ENCODE measurements at regions not wholly inside any gene's neighbourhood (a gene's known extent, or its start where the extent isn't known, plus 50 kb on each side); places are given as distances from the start of the nearest gene placed in this dataset.

DNA sequence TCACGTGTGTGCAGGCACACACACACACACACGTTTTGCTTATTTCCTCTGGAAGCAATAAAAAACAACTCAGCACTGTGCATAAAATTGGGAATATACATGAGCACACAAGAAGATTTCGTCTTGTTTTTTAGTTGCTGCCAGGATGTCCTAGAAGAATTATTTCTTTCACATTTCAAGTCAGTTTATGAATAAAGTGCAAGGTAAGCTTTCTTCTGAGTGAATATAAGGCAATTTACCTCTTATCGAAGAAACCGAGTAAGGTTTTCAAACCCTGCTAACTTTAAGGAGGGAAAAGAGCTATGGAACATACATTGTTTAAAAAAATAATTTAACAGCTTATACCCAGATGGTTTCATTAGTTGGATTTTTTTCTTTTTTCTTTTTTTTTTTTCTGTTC is 855.4 kb upstream of the NR2F2 start:
- no peak for DNase-seq

DNA sequence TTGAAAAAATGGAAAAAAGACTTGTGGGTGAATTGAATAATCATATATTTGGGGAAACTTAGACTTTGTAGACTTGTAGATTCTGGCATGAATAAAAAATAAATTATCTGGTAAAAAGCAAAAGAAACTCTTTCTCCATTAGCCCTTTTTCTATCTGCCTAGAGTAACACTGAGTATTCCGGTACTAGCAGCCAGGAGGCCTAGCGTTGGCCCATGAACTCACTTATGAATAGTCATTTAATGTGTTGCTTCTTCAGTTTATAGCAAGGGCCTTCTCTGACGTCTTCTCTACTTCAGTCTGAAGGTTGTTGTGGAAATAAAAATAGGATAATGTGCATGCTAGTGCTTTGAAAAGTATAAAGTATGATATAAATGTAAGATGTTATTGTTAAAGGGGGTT is 851.2 kb upstream of the NR2F2 start:
- no peak for DNase-seq

DNA sequence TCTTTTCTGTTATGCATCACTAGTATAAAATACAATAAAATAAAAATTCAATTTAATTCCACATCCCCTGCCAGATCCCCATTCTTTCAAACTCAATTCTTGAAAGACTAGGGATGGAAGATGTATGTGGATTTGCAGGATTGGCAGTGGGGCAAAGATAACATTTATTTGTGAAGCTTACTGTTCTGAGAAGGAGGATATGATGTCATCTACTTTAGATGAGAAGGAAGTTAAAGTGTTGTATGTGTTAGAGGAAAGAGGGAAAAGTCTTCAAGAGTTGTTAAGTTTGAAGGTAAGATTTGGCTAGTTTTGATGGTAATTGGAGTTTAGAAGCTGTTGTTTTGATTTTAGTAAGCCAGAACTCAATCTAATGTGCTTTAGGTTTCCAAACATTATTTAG is 845.1 kb upstream of the NR2F2 start:
- no peak for DNase-seq

DNA sequence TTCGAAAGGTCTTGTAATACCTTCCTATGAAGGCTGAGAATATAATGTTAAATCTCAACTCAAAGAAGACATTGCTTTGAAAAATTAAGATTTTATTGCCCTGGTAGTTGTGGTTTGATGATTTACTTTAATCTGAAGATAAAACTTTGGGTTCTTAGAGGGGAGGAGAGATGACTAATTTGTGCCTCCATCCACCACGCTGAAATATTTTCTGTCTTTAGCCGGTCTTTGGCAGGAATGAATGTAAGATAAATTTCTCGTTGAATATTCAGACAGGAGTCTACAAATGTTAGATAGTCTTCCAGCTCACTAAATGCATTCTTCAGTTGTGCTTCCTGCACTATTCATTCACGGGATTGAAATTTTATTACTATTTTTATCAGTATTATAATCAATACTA is 844.3 kb upstream of the NR2F2 start:
- no peak for DNase-seq

DNA sequence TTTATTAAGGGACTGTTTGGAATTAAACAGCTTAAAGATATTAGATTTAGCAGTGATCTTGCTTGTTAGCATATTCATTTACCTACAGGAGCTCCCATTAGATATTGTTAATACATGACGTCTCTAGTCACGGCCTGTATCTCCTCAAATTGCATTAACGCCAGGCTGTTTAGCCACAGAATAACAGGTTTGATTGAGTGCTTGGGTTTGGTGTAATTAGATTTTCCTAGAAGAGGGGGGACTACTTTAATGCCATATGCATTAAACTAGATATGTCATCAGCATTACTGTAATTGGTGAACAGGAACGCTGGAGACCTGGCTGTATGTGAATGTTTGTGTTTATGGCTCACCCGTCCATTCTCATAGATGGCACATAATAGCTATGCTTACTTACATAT is 841.4 kb upstream of the NR2F2 start:
- no peak for DNase-seq

DNA sequence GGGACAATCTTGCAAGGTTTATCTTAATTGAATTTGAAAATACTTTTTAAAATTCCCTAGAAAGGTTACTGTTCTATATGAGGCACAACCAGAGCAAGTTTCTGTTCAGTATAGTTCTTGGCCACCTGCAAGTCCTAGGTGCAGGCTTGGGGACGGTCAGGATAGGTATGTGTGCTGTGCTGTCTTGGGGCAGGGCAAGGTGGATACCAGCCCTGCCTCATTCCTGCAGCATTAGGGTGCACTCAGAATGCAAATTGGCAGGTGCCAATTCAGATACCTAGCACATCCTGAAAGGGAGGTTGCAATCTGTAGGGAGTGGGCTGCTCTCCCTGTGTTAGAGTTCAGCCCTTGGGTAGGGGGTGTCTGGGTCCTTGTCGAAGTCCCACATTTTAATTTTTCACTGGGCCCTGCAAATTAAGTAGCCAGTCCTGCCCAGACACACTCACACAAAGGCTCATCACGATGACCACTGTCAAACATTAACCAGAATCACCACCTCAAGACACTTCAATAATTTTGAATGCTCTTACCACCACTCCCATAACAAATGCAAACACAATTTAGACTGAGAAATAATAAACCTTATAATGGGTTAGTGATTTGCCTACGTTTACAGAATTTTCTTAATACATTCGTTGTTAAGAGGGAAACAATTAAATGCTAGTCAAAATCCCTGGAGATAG is 838.0 kb upstream of the NR2F2 start:
- DNase-seq, result no peak

DNA sequence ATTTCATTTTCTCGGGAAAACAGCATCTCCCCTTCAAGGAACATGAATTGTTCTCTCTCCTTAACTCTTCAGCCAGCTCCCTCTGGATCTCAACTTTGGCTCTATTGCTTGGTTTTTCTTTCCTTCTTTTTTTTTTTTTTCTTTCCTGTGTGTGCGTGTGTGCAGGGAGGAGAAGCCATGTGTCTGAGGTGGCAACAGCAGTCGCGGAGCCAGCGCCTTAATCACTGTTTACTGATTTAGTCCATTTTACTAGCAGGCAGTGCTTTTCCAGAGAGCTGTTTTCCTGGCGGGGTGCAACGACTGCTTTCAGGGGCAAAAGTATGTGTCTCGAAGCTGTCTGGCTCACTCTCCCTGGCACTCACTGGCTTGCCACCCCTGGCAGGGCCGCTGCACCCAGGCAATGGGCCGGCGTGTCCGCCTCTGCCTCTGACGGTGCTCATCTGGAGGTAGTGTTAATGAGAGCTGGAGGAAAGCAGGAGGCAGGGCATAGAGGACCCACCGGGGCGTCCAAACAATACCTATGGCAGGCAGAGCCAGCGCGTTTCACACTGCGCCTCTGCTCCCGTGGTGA is 835.4 kb upstream of the NR2F2 start:
- DNase-seq, result no peak

DNA sequence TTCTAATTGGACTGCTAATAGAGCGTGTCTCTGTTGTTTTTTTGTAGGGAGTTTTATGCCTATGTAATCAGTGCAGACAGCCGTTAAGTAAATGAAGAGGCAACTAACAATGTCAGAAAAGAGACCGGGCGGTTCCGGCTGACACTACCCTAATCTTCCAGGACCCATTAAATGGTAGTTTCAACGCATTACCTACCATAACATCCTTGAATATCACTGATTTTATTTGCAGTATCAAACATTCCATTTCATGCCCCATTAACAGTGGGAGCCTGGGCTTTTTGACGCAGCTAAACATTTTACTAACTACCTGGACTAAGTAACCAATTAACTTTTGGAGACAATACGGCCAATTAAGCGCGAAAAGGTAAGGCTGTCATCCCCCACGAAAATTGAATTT is 832.9 kb upstream of the NR2F2 start:
- no peak for DNase-seq

DNA sequence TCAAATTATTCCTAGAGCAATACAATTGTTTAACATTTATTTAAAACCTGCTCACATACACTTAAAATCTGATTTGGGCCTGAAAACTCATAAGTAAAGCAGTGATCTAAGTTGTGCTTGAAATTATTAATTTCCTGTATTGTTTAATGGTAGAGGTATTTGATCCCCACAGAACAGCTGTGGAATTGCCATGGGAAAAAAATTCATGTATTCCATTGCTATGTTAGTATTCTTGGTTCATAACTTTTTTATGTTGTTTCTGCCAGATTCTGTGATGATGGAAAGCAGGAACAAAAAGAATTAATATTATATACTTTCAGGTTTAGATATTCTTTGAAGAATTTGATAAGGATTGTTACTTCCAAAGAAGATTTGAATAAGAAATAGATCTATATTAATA is 831.5 kb upstream of the NR2F2 start:
- no peak for DNase-seq

DNA sequence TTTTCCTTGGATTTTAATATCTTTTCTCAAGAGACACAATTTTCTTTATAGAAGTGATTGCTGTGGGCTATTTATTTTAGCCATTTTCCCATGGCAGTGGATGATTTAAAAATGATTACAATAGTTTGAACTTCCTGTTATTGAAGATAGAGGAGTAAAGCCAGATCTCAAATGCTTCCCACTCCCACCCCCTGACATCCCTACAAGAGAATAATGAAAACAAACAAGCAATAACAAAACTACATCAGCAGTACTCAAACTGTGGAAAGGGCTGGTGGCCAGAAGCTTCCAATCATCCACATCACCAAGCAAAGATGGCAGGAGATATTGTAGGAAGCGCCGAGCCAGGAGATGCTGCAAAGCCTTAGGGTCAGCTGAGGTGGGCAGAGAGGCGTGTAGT is 831.1 kb upstream of the NR2F2 start:
- DNase-seq, result no peak

DNA sequence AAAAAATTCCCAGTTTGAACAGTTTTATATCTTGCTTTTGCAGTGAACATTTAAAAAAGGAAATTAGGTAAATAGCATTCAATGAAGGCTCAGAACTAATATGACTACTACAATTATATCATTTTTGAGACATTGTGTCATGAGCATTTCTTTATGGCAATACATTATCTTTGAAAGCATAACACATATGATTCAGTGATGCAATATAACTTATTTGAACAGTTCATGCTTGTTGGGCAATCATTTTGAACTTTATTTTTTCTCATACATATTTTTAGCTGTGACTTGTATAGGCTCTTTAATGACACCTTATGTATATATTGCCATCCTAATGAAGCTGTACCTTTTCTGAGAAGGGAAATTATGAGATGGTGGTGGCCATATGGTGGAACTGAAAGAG is 828.6 kb upstream of the NR2F2 start:
- DNase-seq, result no peak

DNA sequence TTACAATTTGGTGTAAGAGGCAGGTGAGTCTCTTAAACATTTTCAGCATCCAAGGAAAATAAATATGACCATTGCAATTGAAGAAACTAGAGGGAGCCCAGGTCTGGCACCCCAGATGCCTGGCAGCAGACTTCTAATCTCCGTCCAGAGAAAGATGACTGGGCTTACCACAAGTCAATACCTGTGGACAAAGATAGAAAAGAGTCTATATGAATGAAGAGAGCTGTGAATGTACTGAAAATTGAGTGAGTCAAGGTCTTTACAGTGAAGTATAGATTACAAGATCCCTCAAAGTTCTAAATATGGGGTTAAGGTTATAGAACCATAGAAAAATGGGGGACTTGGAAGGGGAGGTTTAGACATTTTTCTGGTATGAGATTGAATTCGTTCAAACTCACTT is 827.4 kb upstream of the NR2F2 start:
- DNase-seq, result no peak

DNA sequence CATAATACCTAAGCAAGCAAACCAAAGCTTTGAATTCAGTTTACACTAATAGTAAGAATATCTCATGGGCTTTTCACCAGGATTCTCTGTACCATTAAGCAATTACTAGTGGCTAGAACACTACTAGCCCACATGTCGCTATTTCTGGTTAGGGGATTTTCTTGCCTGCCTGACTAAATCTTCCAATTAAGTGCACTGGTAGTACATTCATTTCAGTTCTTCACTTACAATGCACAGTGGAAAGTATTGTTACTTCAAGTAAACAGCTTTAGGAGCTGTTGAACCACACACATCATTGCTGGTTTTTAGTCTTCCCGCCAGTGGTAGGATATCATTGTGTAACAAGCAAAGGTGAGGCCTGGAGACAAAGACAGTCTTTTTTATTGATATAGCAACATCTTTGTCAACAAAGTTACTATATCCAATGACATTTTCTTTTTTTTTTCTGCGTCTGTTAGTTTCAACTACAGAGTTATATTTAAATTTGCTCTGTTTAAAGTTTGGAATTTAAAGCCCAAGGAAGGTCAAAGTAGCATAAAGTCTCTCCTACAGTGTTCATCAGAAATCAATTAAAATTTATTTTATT is 826.8 kb upstream of the NR2F2 start:
- DNase-seq, result no peak

DNA sequence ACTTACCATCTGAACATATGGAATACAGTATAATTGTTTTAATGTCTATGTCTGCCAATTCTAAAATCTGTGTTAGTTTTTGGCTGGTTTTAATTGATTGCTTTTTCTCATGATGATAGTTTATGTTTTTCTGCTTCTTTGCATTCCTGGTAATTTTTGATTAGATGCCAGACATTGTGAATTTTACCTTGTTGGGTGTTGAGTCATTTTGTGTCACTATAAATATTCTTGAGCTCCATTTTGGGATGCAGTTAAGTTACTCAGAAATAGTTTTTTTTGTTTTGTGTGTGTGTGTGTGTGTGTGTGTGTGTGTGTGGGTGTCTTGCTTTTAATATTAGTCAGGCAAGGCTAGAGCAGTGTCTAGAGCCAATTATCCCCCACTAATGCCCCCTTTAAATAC is 818.8 kb upstream of the NR2F2 start:
- no peak for DNase-seq

DNA sequence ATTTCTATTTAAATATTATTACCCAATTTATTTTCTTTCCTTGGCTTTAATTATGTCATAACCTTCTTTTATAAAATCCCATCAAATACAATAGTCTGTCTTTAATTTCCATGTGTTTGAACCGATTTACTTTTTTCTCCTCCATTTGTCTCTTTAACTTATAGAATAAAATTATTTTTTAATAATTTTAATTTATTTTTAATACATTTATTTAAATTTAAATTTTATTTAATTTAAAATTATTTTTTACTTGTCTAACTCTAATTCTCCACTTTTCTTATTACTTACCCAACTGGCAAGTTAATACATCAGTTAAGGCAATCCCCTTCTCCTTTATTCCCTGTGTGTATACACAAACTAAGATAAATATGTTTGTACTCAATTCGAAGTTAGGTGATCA is 817.6 kb upstream of the NR2F2 start:
- DNase-seq, result no peak

DNA sequence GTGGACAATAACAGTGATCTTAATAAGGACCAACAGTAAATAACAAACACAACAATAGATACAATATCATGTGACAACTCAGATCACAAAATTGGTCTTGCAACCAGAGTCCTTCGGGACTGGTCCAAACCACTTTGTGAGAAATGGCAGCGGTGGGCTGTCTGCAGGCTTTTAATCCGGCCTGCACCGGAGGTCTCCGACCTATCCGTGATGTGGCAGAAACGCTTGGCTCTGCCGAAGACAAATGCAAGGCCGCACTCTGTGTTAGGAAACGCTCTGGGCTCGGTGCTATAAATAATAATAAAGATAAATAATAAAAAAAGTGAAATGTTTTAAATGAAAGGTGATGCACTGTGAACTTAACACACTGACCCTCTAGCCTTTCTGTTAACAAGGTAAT is 810.6 kb upstream of the NR2F2 start:
- no peak for DNase-seq

DNA sequence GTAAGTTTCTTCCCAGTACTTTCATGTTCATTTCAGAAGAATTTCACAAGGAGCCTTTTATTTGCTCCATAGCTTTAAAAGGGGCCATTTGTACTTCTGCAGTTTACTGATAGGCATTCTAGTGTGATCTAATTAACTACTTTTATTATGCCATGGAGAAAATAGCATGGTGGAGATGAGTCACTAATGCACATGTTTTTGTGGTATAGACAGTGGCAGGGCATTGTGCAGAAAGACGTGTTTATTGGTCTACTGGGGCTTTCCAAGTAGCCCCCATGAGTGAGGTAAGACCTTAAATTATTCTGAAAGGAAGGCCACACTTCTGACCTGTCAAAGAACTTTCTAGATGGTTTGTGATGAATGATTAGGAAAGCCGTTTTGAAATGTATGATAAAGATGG is 810.0 kb upstream of the NR2F2 start:
- no peak for DNase-seq

DNA sequence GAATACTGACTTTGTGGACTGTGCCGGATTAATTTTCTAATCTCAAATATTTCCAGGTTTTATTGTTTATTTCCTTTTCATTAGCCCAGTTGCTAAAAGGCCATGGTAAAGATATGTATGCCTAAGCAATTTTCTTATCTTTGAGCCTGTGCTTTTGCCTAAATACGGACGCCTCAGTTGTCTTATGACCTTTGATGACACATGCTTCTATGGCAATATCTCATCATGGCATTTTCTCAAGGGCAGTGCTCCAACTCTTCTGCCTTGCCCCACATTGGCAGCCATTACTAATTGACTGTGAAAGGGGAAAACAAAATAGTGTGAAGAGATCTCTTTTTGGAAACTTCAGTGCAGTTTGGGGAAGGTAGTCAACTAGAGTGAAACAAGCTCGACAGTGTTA is 809.6 kb upstream of the NR2F2 start:
- DNase-seq, result no peak

DNA sequence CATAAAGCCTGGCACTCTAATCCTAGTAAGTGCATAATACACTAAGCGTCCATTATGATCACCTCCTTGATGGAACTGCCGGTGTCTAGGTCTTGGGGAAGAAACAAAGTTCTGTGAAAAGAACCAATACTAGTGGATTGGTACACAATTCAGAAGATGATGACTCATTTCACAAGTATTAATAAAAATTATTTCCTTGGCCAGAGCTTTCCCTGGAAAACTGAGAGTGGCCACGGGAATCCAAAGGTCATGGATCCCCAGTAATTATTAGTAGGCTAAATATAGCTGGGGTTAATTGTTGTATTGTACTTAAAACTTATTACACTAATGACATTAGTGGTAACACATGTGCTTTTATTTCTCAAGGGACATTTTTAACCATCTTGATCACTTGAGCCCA is 808.0 kb upstream of the NR2F2 start:
- no peak for DNase-seq

DNA sequence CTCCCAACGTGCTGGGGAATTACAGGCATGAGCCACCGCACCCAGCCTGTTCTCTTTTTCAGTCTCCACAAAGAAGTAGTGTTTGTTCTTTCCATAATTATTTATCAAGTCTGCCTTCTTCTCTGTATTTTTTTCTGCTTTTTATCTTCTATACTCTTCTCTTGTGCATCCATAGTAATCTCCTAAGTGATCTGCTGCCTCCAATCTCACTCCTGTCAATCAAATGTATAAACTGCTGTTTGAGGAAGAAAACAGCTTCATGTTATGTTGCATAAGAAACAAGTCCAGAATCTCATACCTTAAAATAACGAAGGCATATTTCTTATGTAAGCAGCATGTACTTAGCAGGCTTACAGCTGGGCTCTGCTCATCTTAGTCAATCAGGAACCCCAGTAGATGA is 801.6 kb upstream of the NR2F2 start:
- DNase-seq, result no peak

DNA sequence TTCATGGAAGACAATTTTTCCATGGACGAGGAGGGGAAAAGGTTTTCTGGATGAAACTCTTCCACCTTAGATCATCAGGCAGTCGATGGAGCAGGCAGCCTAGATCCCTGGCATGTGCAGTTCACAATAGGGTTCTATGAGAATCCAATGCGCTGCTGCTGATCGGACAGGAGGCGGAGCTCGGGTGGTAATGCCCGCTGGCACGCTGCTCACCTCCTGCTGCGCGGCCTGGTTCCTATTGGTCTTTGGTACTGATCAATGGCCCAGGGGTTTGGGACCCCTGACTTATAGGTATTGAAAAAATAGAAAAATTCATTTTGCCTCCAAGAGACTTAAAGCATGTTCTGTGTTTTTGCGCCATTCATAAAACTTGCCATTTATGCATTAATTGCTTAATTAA is 793.9 kb upstream of the NR2F2 start:
- no peak for DNase-seq

DNA sequence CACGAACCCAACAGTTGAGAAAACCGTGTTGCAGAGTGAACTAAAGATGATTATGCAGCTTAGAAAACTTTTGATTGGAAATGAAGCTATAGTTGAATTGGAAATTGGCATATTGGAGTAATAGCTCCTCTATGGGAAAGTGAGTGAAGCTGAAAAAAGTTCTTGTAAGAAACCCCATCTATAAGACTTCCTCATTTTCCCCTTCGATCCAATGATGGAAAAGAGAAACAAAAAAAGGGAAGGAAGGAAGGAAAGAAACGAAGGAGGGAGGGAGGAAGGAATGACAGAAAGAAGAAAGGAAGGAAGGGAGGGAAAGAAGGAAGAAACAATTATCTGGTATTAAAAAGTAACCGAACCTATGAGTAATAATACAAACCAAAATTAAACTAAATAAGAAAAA is 791.8 kb upstream of the NR2F2 start:
- no peak for DNase-seq

DNA sequence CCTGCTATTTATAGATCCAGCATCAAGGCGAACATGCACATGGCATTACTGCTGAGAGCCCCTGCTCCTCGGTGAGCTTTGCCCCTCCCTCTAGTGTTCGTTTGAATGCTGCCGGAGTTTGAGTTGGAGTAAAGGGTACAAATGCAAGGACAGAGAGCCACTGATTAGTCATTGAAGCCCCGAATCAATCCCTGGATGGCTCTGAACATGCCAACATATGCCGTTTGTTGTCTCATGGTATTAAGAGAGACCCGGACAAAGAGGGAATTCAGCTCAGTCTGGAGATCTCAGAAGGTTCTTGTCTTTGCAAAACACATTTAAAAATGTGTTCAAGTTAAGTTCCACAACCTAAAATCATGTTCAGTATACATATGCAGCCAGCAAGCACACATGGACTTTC is 789.2 kb upstream of the NR2F2 start:
- no peak for DNase-seq

DNA sequence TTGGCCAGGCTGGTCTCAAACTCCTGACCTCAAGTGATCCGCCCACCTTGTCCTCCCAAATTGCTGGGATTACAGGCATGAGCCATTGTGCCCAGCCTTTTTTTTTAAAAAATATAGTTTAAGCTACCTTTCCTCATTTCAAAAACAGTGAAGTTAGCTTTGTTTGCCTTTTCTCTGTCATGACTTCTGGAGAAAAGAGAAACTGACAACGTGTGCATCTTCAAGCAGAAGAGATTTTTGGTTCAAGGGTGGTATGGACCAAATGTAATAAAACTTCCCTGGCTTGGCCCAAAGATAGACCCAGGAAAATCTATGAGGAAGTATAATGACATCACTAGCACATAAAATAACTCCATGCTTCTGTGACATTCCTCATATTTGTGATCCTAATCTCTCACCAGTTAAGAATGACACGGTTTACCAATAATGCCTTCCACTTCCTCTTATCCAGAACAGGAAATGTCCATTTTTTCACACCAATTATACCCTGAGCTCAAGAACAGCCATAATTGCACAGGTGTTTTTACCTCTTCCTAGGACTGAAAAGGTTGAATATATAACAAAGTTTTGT is 781.2 kb upstream of the NR2F2 start:
- no peak for DNase-seq

DNA sequence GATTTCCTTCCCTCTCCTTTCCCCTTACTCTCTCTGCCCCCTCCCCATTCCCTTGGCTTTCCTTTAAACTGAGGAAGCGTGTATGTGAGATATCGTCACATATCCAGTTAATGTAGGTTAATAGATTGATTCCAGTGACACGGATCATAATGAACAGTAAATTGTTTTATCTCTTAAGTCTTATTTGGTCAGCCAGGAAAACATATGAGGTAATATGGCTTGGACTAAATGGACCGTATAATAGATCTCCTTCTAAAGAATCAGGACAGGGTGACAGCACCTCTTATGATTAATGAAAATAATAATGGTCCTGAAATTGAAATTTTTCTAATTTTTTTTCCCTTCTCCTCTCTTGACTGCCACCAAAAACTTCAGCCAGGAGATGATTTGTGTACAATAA is 779.8 kb upstream of the NR2F2 start:
- DNase-seq, result no peak
